Eye (tissue), 1 donor: ENCODE measurements at regions not wholly inside any gene's neighbourhood (a gene's known extent, or its start where the extent isn't known, plus 50 kb on each side); places are given as distances from the start of the nearest gene placed in this dataset.

Experiments
- DNase-seq: peaks from one replicate; pipeline ENCODE4 v3.0.0-alpha.2; 2015

- DNase-seq, result no peak
These were observed 241.2 kb upstream of the HS6ST1 start for GRCh38 chr2:128559533-128560515.

GRCh38 chr2:128560718-128561117 lies 242.1 kb upstream of the HS6ST1 start:
- DNase-seq, result no peak

GRCh38 chr2:128562471-128563347 lies 244.0 kb upstream of the HS6ST1 start:
- DNase-seq, result no peak

GRCh38 chr2:128563348-128563687 lies 244.7 kb upstream of the HS6ST1 start:
- peak; percentile 72 for DNase-seq

GRCh38 chr2:128564131-128564530 lies 245.5 kb upstream of the HS6ST1 start:
- DNase-seq, result no peak

- DNase-seq, result no peak
These were observed 245.9 kb upstream of the HS6ST1 start for GRCh38 chr2:128564551-128564950.

- no peak for DNase-seq
These were observed 246.8 kb upstream of the HS6ST1 start for GRCh38 chr2:128565441-128565840.

- no peak for DNase-seq
These were observed 248.0 kb upstream of the HS6ST1 start for GRCh38 chr2:128566671-128567070.

GRCh38 chr2:128568106-128568505 lies 249.4 kb upstream of the HS6ST1 start:
- no peak for DNase-seq

- DNase-seq, result no peak
These were observed 254.4 kb upstream of the HS6ST1 start for GRCh38 chr2:128573116-128573515.

GRCh38 chr2:128573531-128573930 lies 254.9 kb upstream of the HS6ST1 start:
- DNase-seq, result no peak

- DNase-seq, result no peak
These were observed 258.7 kb upstream of the HS6ST1 start for GRCh38 chr2:128577141-128577930.

GRCh38 chr2:128578406-128579390 lies 260.0 kb upstream of the HS6ST1 start:
- no peak for DNase-seq

- DNase-seq, result no peak
These were observed 261.2 kb upstream of the HS6ST1 start for GRCh38 chr2:128579825-128580224.

GRCh38 chr2:128580988-128581848 lies 262.6 kb upstream of the HS6ST1 start:
- DNase-seq, result no peak

- DNase-seq, result no peak
These were observed 263.2 kb upstream of the HS6ST1 start for GRCh38 chr2:128581849-128582244.

- DNase-seq, result peak; percentile 40
These were observed 265.7 kb upstream of the HS6ST1 start for GRCh38 chr2:128584296-128584890.

GRCh38 chr2:128585706-128586105 lies 267.0 kb upstream of the HS6ST1 start:
- no peak for DNase-seq

GRCh38 chr2:128589681-128590080 lies 271.0 kb upstream of the HS6ST1 start:
- DNase-seq, result no peak
